ENCODE measurements at regions not wholly inside any gene's neighbourhood (a gene's known extent, or its start where the extent isn't known, plus 50 kb on each side); places are given as distances from the start of the nearest gene placed in this dataset.
A peak's percentile ranks its signal among the peaks of the same experiment; 100 is the strongest.

GRCh38 chr2:163455815-163456214 lies 280.0 kb downstream of the FIGN start:
- TF ChIP-seq CTCF (IDR thresholded peaks at IDR 0.05; ENCODE audit: unreplicated experiment) = no peak
- ChIA-PET POLR2A (no interaction called here), CTCF (interaction anchor here (0.7 to 1.3 kb wide), 3 partner anchors 251 to 519 kb away, joined by 3 to 6 read pairs (median 3); no protein-coding TSS in a partner anchor)
- intact Hi-C loops (cut with micrococcal nuclease) = no loop called here
- no peak overlapping the region for H3K4me3 Mint-ChIP-seq (ENCODE audit: unreplicated experiment)
- H3K36me3 Mint-ChIP-seq (ENCODE audit: insufficient read depth, unreplicated experiment) = no peaks in the 10 kb centered on the region
- H3K27ac Mint-ChIP-seq (ENCODE audit: low read depth, unreplicated experiment) = no peak overlapping the region
- H3K9me3 Mint-ChIP-seq (ENCODE audit: unreplicated experiment) = no peaks in the 10 kb centered on the region
- H3K4me1 Mint-ChIP-seq (ENCODE audit: insufficient read depth, unreplicated experiment) = no peaks in the 10 kb centered on the region
- no TSS peak for BruUV-seq (replicated peaks)
- no peaks in the 10 kb centered on the region for H3K27me3 Mint-ChIP-seq (ENCODE audit: insufficient read depth, unreplicated experiment)
- no peak for DNase-seq (ENCODE audit: unreplicated experiment)

GRCh38 chr2:163453920-163454319 lies 281.9 kb downstream of the FIGN start:
- DNase-seq (ENCODE audit: unreplicated experiment) = no peak
- Mint-ChIP-seq H3K27me3 (ENCODE audit: insufficient read depth, unreplicated experiment) (no peaks in the 10 kb centered on the region), H3K4me3 (ENCODE audit: unreplicated experiment) (no peak overlapping the region), H3K36me3 (ENCODE audit: insufficient read depth, unreplicated experiment) (no peaks in the 10 kb centered on the region), H3K4me1 (ENCODE audit: insufficient read depth, unreplicated experiment) (no peaks in the 10 kb centered on the region), H3K9me3 (ENCODE audit: unreplicated experiment) (no peaks in the 10 kb centered on the region), H3K27ac (ENCODE audit: low read depth, unreplicated experiment) (peak overlapping the region; percentile 80)
- CTCF ChIA-PET = interaction anchor here (0.8 kb wide), 1 partner anchor 978 kb away, joined by 4 read pairs; no protein-coding TSS in a partner anchor
- POLR2A ChIA-PET = no interaction called here
- no peak for TF ChIP-seq CTCF (IDR thresholded peaks at IDR 0.05; ENCODE audit: unreplicated experiment)
- BruUV-seq (replicated peaks) = no TSS peak
- intact Hi-C loops (cut with micrococcal nuclease) = no loop called here

GRCh38 chr2:163441603-163442002 lies 294.2 kb downstream of the FIGN start:
- H3K27ac Mint-ChIP-seq (ENCODE audit: low read depth, unreplicated experiment) = no peak overlapping the region
- CTCF ChIA-PET = interaction anchor here (0.7 to 1.0 kb wide), 3 partner anchors 251 to 871 kb away, joined by 3 to 5 read pairs (median 3); no protein-coding TSS in a partner anchor
- no peaks in the 10 kb centered on the region for H3K4me1 Mint-ChIP-seq (ENCODE audit: insufficient read depth, unreplicated experiment)
- intact Hi-C loops (cut with micrococcal nuclease) = no loop called here
- no peaks in the 10 kb centered on the region for H3K27me3 Mint-ChIP-seq (ENCODE audit: insufficient read depth, unreplicated experiment)
- no peaks in the 10 kb centered on the region for H3K9me3 Mint-ChIP-seq (ENCODE audit: unreplicated experiment)
- H3K4me3 Mint-ChIP-seq (ENCODE audit: unreplicated experiment) = no peak overlapping the region
- POLR2A ChIA-PET = no interaction called here
- no peak for DNase-seq (ENCODE audit: unreplicated experiment)
- H3K36me3 Mint-ChIP-seq (ENCODE audit: insufficient read depth, unreplicated experiment) = no peaks in the 10 kb centered on the region
- no TSS peak for BruUV-seq (replicated peaks)
- no peak for TF ChIP-seq CTCF (IDR thresholded peaks at IDR 0.05; ENCODE audit: unreplicated experiment)

GRCh38 chr2:163436963-163437362 lies 298.8 kb downstream of the FIGN start:
- Mint-ChIP-seq H3K4me1 (ENCODE audit: insufficient read depth, unreplicated experiment) (no peaks in the 10 kb centered on the region), H3K4me3 (ENCODE audit: unreplicated experiment) (no peak overlapping the region), H3K27ac (ENCODE audit: low read depth, unreplicated experiment) (no peak overlapping the region), H3K27me3 (ENCODE audit: insufficient read depth, unreplicated experiment) (no peaks in the 10 kb centered on the region), H3K36me3 (ENCODE audit: insufficient read depth, unreplicated experiment) (no peaks in the 10 kb centered on the region), H3K9me3 (ENCODE audit: unreplicated experiment) (no peaks in the 10 kb centered on the region)
- no TSS peak for BruUV-seq (replicated peaks)
- DNase-seq (ENCODE audit: unreplicated experiment) = no peak
- no peak for TF ChIP-seq CTCF (IDR thresholded peaks at IDR 0.05; ENCODE audit: unreplicated experiment)
- POLR2A ChIA-PET = no interaction called here
- intact Hi-C loops (cut with micrococcal nuclease) = no loop called here
- CTCF ChIA-PET = interaction anchor here (0.6 kb wide), 2 partner anchors 258 to 625 kb away, joined by 3 to 5 read pairs; no protein-coding TSS in a partner anchor
